ENCODE measurements at regions not wholly inside any gene's neighbourhood (a gene's known extent, or its start where the extent isn't known, plus 50 kb on each side); places are given as distances from the start of the nearest gene placed in this dataset.

DNA sequence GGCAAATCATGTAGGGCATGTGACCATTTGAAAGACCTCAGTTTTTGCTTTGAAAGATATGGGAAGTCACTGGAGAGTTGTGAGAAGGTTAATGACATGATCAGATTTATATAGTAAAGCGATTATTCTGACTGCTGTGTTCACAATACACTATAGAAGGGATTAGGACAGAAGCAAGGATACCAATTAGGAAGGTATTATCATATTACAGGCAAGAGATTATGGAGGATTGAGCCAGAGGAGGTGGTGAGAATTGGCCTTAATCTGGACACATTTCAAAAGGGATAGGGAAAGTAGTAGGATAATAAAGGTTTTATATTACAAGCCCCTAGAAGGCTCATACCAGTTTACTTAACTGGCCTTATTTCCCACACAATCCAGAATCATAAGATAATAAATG, 124.9 kb upstream of the POF1B start:
- no peaks in the 10 kb centered on the region for H3K4me1 ChIP-seq
- no peak overlapping the region for H3K27ac ChIP-seq
- no peak overlapping the region for H3K4me3 ChIP-seq
- H3K36me3 ChIP-seq, result no peaks in the 10 kb centered on the region
- intact Hi-C loops (cut with DNase I; ENCODE audit: low total_unique reads), result no loop called here
- TF ChIP-seq POLR2AphosphoS5 (IDR thresholded peaks at IDR 0.05), result no peak
- TF ChIP-seq POLR2A (IDR thresholded peaks at IDR 0.05), result no peak
- WGBS, 5 donors, result 29 to 62% (median 45%) methylated on average over 1 of the region's 1 CpG
- H3K9me3 ChIP-seq, result no peaks in the 10 kb centered on the region
- no peak for DNase-seq
- H3K27me3 ChIP-seq, result no peaks in the 10 kb centered on the region

DNA sequence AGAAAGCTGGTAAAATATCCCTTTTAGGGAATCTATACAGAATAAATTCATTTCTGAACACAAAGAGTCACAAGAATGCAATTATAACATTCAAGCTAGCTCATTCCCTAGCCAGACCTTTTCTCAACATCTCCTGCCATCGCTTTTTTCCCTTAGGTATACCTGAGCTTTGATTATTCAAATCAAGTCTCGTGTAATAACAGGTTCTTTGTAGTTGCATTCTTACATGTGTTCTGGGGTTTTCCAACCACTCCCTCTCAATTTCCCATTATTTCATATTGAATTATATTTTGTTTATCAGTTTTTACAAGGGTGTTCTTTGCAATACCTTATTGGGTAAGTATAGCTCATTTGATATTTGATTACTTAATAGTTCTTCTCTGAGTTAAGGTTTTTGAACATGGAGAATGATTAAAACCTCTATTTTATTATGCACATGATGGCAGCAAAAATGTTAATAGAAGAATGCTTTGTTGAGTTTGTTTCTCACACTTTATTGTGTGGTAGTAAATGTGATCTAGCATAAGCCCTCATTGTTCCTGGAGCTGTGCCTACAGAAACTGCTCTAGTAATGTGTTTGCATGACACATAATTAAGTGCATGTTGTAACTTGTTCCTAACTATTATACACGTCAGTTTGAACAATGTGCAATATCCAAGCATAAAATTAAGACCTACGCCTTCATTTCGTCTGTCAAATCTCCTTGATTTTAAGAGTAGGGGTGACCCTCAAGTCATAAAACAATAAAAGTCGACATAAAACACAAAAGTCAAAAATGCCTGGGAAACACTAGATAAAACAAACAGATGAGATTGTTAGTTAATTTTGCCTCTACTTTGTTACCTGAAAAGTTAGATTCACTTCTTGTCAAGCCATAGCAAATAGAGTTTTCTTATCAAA, 124.0 kb upstream of the POF1B start:
- DNase-seq, result peak in 1 of 2 donors; percentile 6
- TF ChIP-seq, protein P1, sequence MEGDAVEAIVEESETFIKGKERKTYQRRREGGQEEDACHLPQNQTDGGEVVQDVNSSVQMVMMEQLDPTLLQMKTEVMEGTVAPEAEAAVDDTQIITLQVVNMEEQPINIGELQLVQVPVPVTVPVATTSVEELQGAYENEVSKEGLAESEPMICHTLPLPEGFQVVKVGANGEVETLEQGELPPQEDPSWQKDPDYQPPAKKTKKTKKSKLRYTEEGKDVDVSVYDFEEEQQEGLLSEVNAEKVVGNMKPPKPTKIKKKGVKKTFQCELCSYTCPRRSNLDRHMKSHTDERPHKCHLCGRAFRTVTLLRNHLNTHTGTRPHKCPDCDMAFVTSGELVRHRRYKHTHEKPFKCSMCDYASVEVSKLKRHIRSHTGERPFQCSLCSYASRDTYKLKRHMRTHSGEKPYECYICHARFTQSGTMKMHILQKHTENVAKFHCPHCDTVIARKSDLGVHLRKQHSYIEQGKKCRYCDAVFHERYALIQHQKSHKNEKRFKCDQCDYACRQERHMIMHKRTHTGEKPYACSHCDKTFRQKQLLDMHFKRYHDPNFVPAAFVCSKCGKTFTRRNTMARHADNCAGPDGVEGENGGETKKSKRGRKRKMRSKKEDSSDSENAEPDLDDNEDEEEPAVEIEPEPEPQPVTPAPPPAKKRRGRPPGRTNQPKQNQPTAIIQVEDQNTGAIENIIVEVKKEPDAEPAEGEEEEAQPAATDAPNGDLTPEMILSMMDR (IDR thresholded peaks at IDR 0.05), result no peak
- TF ChIP-seq POLR2A (IDR thresholded peaks at IDR 0.05) (no peak), POLR2AphosphoS5 (IDR thresholded peaks at IDR 0.05) (no peak), EP300 (IDR thresholded peaks at IDR 0.05) (no peak)

DNA sequence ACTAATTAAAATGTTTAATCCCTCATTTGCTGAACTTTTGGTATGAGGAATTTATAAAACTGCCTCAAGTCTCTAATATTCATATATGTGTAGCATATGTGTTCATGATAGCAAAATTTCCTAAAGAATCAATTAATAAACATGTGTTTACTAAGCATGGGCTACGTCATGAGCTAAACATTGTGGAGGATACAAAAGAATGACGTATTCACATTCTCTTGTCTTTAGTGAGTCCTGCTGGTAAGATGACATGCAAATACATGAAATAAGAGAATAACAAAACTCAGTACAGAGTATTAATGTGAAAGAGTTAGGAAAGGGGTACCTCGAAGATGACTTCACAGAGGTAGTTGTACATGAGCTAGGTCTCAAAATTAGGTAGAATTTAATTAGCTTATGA, 121.9 kb upstream of the POF1B start:
- Histone ChIP-seq H3K27me3 (no peaks in the 10 kb centered on the region), H3K9me3 (no peaks in the 10 kb centered on the region), H3K4me3 (no peak overlapping the region), H3K36me3 (no peaks in the 10 kb centered on the region), H3K27ac (no peak overlapping the region), H3K4me1 (no peaks in the 10 kb centered on the region)
- no peak for TF ChIP-seq EP300 (IDR thresholded peaks at IDR 0.05)
- TF ChIP-seq POLR2A (IDR thresholded peaks at IDR 0.05), result no peak
- TF ChIP-seq, protein P1 (IDR thresholded peaks at IDR 0.05), result no peak
- TF ChIP-seq POLR2AphosphoS5 (IDR thresholded peaks at IDR 0.05), result no peak
- WGBS, 5 donors, result 59 to 74% (median 71%) methylated on average over 3 of the region's 3 CpGs
- DNase-seq, result no peak
- intact Hi-C loops (cut with DNase I; ENCODE audit: low total_unique reads), result no loop called here

More for the DNA sequence above, 124.0 kb upstream of the POF1B start:
- intact Hi-C loops (cut with DNase I; ENCODE audit: low total_unique reads), result no loop called here
- Histone ChIP-seq H3K4me3 (no peak overlapping the region), H3K27ac (no peak overlapping the region), H3K4me1 (no peaks in the 10 kb centered on the region), H3K36me3 (no peaks in the 10 kb centered on the region), H3K27me3 (no peaks in the 10 kb centered on the region), H3K9me3 (no peaks in the 10 kb centered on the region)
- 42 to 63% (median 50%) methylated on average over 6 of the region's 6 CpGs for WGBS, 5 donors

DNA sequence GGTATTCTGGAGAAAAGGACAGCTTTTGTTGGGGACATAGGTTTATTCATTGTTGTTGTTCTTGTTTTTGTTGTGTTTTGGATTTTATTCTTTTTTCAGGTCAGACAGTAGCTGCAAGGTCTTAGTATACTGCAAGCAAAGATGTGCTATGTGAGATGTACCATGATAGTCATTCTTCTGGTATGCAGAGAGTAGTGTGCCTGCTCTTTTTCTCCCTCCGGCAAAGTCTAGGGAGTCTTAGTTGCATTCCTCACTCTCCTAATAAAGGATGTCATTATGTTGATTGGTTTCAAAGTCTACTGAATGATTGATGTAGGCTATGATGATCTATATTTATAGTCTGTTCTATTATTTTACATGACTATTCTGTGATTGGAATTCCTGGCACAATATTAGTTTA, 119.9 kb upstream of the POF1B start:
- Histone ChIP-seq H3K36me3 (no peaks in the 10 kb centered on the region), H3K4me1 (no peaks in the 10 kb centered on the region), H3K4me3 (no peak overlapping the region), H3K27me3 (no peaks in the 10 kb centered on the region), H3K9me3 (no peaks in the 10 kb centered on the region), H3K27ac (no peak overlapping the region)
- intact Hi-C loops (cut with DNase I; ENCODE audit: low total_unique reads), result no loop called here
- no peak for DNase-seq
- TF ChIP-seq, protein P1 (IDR thresholded peaks at IDR 0.05), result no peak
- WGBS, 5 donors, result 50 to 91% (median 78%) methylated on average over 1 of the region's 1 CpG

DNA sequence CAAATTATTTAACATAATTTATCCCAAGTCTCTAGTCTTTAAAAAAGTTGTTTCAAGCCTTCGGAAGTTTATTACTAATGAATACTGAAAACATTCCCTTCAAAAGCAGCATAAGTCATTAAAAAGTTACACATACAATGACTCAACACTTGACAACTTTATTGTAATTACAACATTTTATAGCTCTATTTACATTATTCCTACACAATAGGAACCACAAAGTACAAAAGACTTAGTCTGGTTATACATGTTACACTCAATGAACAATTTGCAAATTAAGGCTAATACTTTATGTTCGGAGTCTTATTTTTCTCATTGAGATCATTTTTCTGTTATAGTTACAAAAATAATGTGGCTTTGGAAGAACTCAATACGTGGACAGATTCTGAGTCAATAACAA, 114.4 kb upstream of the POF1B start:
- no peak overlapping the region for H3K4me3 ChIP-seq
- H3K9me3 ChIP-seq, result no peaks in the 10 kb centered on the region
- TF ChIP-seq POLR2AphosphoS5 (IDR thresholded peaks at IDR 0.05), result no peak
- TF ChIP-seq POLR2A (IDR thresholded peaks at IDR 0.05), result no peak
- no peak for TF ChIP-seq EP300 (IDR thresholded peaks at IDR 0.05)
- TF ChIP-seq, protein P1 (IDR thresholded peaks at IDR 0.05), result no peak
- no peaks in the 10 kb centered on the region for H3K4me1 ChIP-seq
- H3K36me3 ChIP-seq, result no peaks in the 10 kb centered on the region
- 66 to 78% (median 73%) methylated on average over 3 of the region's 3 CpGs for WGBS, 5 donors
- intact Hi-C loops (cut with DNase I; ENCODE audit: low total_unique reads), result no loop called here
- H3K27me3 ChIP-seq, result peaks cover 0 to 2% (median 0%) of the 10 kb centered on the region in 3 donors
- no peak for DNase-seq
- no peak overlapping the region for H3K27ac ChIP-seq
